Neural cell (in vitro differentiated cells): ENCODE measurements at regions not wholly inside any gene's neighbourhood (a gene's known extent, or its start where the extent isn't known, plus 50 kb on each side); places are given as distances from the start of the nearest gene placed in this dataset.

Source experiments
- H2AFZ ChIP-seq: fragments of 200-600, 300-800 bp; sonication (generic), shearing (Covaris generic); 2 replicates; pipeline ENCODE4 v1.6.0; 2014; ENCODE audit warnings: low read depth, mild to moderate bottlenecking, antibody characterized with exemption, low read length, moderate library complexity
- H3F3A ChIP-seq: fragments of 200-600 bp; shearing (Covaris generic); 2 replicates; pipeline ENCODE4 v1.6.1; 2016; ENCODE audit warnings: mild to moderate bottlenecking, moderate library complexity, mixed read lengths, antibody characterized with exemption, low read length; ENCODE audit not compliant: insufficient read depth, poor library complexity, severe bottlenecking
- H3K27ac ChIP-seq: fragments of 200-600, 300-800 bp; sonication (generic), shearing (Covaris generic); 2 replicates; pipeline ENCODE4 v1.5.1; 2014; ENCODE audit warnings: mild to moderate bottlenecking, low read length, moderate library complexity
- H3K27me3 ChIP-seq: fragments of 300-800, 200-600 bp; sonication (generic), shearing (Covaris generic); 2 replicates; pipeline ENCODE4 v1.6.0; 2014; ENCODE audit warnings: mild to moderate bottlenecking, low read depth, low read length, moderate library complexity; ENCODE audit not compliant: insufficient read depth
- H3K36me3 ChIP-seq: fragments of 300-800, 200-600 bp; sonication (generic), shearing (Covaris generic); 2 replicates; pipeline ENCODE4 v1.5.1; 2014; ENCODE audit warnings: mild to moderate bottlenecking, antibody characterized with exemption, low read length, moderate library complexity; ENCODE audit not compliant: insufficient read depth
- H3K4me2 ChIP-seq: fragments of 300-800, 200-600 bp; sonication (generic), shearing (Covaris generic); 2 replicates; pipeline ENCODE4 v1.6.0; 2014; ENCODE audit warnings: mild to moderate bottlenecking, low read length
- H3K4me3 ChIP-seq: fragments of 300-800, 200-600 bp; sonication (generic), shearing (Covaris generic); 2 replicates; pipeline ENCODE4 v1.5.1; 2014; ENCODE audit warnings: mild to moderate bottlenecking, low read length, moderate library complexity
- H3K79me2 ChIP-seq: fragments of 200-600 bp; shearing (Covaris generic); replicated peaks from 2 replicates; pipeline ENCODE4 v1.6.0; 2014; ENCODE audit warnings: mild to moderate bottlenecking, low read length, moderate library complexity; ENCODE audit not compliant: insufficient read depth
- H3K9ac ChIP-seq: fragments of 300-800, 200-600 bp; sonication (generic), shearing (Covaris generic); 2 replicates; pipeline ENCODE4 v1.6.1; 2016; ENCODE audit warnings: mild to moderate bottlenecking, low read length, mixed read lengths
- H3K9me2 ChIP-seq: fragments of 200-600 bp; shearing (Covaris generic); 2 replicates; pipeline ENCODE4 v1.6.1; 2016; ENCODE audit warnings: mild to moderate bottlenecking, low read length, mixed read lengths; ENCODE audit not compliant: insufficient read depth
- H3K9me3 ChIP-seq: fragments of 200-600, 300-800 bp; sonication (generic), shearing (Covaris generic); 2 replicates; pipeline ENCODE4 v1.6.1; 2016; ENCODE audit warnings: mild to moderate bottlenecking, mixed run types, low read length, moderate library complexity, mixed read lengths
- H4K20me1 ChIP-seq: fragments of 200-600 bp; shearing (Covaris generic); 2 replicates; pipeline ENCODE4 v1.6.1; 2016; ENCODE audit warnings: mild to moderate bottlenecking, mixed run types; ENCODE audit not compliant: insufficient read depth
- EP300 ChIP-seq: fragments of 450-650 bp; conservative IDR thresholded peaks from 2 replicates; pipeline ENCODE4 v1.6.1; 2014; ENCODE audit warnings: antibody characterized with exemption, mild to moderate bottlenecking, moderate library complexity; ENCODE audit not compliant: poor library complexity, severe bottlenecking
- EZH2 ChIP-seq: fragments of 200-600, 300-800 bp; shearing (Covaris generic), sonication (generic); IDR thresholded peaks from 2 replicates; pipeline ENCODE4 v1.6.1; 2014; ENCODE audit warnings: antibody characterized with exemption, low read length, borderline replicate concordance, mild to moderate bottlenecking; ENCODE audit not compliant: insufficient read depth, poor library complexity, severe bottlenecking
- MXI1 ChIP-seq: fragments of 450-650 bp; conservative IDR thresholded peaks from 2 replicates; pipeline ENCODE4 v1.6.1; 2014; ENCODE audit warnings: antibody characterized with exemption, mild to moderate bottlenecking; ENCODE audit not compliant: poor library complexity, severe bottlenecking
- POLR2AphosphoS5 ChIP-seq: IDR thresholded peaks from 2 replicates; pipeline ENCODE4 v1.6.1; 2012
- RAD21 ChIP-seq: fragments of 450-650 bp; conservative IDR thresholded peaks from 2 replicates; pipeline ENCODE4 v1.6.1; 2014; ENCODE audit warnings: antibody characterized with exemption, mild to moderate bottlenecking, moderate library complexity
- SMC3 ChIP-seq: fragments of 450-650 bp; conservative IDR thresholded peaks from 2 replicates; pipeline ENCODE4 v1.6.1; 2014; ENCODE audit warnings: antibody characterized with exemption, mild to moderate bottlenecking, moderate library complexity; ENCODE audit not compliant: poor library complexity
- TAF1 ChIP-seq: IDR thresholded peaks from 2 replicates; pipeline ENCODE4 v1.6.1; 2012; ENCODE audit warnings: low read depth
- TF ChIP-seq, protein P1 (sequence below): IDR thresholded peaks from 2 replicates; pipeline ENCODE4 v1.6.1; 2012; ENCODE audit warnings: borderline replicate concordance
- TF ChIP-seq, protein P2 (sequence below): fragments of 450-650 bp; IDR thresholded peaks from 2 replicates; pipeline ENCODE4 v1.5.1; 2014; ENCODE audit warnings: antibody characterized with exemption, mild to moderate bottlenecking, moderate library complexity; ENCODE audit not compliant: poor library complexity, severe bottlenecking

DNA sequence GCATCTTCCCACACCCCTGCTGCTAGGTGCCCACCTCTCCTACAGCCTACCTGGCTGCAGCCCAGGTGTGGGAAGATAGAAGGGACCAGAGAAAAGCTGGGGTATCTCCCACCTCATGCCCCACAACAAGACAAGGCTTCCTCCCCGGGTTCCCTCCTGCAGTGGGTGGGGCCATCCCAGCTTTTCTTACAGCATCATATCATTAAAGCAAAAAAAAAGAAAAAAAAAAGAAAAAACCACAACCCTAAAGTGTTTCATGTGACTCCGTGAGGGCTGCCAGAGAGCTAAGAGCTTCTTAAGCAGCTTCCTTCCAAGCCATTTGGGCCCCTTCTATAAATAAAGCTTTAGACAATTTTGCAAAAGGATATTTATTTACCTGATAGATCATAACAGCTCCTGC, 455.4 kb upstream of the TSHZ3 start:
- Histone ChIP-seq H3K4me2 (no peak overlapping the region), H2AFZ (no peak overlapping the region), H3K4me3 (no peak overlapping the region), H3K9ac (no peak overlapping the region), H3K9me2 (no peaks in the 10 kb centered on the region), H3K9me3 (no peaks in the 10 kb centered on the region), H3K27ac (no peak overlapping the region), H3K36me3 (no peaks in the 10 kb centered on the region), H4K20me1 (no peaks in the 10 kb centered on the region), H3K27me3 (no peaks in the 10 kb centered on the region), H3K79me2 (no peaks in the 10 kb centered on the region), H3F3A (no peaks in the 10 kb centered on the region)
- TF ChIP-seq SMC3 (no peak), MXI1 (no peak), EP300 (no peak), RAD21 (no peak), TAF1 (no peak), POLR2AphosphoS5 (no peak), EZH2 (no peak)
- TF ChIP-seq, protein P1, sequence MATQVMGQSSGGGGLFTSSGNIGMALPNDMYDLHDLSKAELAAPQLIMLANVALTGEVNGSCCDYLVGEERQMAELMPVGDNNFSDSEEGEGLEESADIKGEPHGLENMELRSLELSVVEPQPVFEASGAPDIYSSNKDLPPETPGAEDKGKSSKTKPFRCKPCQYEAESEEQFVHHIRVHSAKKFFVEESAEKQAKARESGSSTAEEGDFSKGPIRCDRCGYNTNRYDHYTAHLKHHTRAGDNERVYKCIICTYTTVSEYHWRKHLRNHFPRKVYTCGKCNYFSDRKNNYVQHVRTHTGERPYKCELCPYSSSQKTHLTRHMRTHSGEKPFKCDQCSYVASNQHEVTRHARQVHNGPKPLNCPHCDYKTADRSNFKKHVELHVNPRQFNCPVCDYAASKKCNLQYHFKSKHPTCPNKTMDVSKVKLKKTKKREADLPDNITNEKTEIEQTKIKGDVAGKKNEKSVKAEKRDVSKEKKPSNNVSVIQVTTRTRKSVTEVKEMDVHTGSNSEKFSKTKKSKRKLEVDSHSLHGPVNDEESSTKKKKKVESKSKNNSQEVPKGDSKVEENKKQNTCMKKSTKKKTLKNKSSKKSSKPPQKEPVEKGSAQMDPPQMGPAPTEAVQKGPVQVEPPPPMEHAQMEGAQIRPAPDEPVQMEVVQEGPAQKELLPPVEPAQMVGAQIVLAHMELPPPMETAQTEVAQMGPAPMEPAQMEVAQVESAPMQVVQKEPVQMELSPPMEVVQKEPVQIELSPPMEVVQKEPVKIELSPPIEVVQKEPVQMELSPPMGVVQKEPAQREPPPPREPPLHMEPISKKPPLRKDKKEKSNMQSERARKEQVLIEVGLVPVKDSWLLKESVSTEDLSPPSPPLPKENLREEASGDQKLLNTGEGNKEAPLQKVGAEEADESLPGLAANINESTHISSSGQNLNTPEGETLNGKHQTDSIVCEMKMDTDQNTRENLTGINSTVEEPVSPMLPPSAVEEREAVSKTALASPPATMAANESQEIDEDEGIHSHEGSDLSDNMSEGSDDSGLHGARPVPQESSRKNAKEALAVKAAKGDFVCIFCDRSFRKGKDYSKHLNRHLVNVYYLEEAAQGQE, result no peak
- TF ChIP-seq, protein P2, sequence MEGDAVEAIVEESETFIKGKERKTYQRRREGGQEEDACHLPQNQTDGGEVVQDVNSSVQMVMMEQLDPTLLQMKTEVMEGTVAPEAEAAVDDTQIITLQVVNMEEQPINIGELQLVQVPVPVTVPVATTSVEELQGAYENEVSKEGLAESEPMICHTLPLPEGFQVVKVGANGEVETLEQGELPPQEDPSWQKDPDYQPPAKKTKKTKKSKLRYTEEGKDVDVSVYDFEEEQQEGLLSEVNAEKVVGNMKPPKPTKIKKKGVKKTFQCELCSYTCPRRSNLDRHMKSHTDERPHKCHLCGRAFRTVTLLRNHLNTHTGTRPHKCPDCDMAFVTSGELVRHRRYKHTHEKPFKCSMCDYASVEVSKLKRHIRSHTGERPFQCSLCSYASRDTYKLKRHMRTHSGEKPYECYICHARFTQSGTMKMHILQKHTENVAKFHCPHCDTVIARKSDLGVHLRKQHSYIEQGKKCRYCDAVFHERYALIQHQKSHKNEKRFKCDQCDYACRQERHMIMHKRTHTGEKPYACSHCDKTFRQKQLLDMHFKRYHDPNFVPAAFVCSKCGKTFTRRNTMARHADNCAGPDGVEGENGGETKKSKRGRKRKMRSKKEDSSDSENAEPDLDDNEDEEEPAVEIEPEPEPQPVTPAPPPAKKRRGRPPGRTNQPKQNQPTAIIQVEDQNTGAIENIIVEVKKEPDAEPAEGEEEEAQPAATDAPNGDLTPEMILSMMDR, result no peak

DNA sequence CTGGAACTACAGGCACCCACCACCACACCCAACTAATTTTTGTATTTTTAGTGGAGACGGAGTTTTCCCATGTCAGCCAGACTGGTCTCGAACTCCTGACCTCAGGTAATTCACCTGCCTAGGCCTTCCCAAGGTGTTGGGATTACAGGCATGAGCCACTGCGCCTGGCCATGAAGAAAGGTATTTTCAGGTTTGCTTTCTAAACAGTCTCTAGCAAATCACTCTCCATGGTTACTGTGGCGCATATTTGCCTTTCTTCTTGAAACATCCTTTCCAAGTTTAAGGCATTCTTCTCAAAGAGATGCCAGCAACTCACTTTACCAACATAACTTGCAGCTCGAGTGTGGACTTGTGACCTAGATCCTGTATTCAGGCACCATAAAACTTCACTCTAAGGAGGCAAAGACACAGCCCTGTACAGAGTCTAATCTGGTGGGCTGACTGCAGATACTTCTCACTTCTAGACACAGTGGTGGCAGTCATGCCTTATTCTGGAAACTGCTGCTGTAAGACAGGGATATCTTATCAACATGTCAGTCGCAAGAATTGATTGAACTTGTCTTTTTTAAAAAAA, 461.4 kb upstream of the TSHZ3 start:
- no peaks in the 10 kb centered on the region for H3F3A ChIP-seq
- H3K9me2 ChIP-seq, result no peaks in the 10 kb centered on the region
- H3K27me3 ChIP-seq, result no peaks in the 10 kb centered on the region
- H3K4me3 ChIP-seq, result no peak overlapping the region
- no peak overlapping the region for H3K4me2 ChIP-seq
- no peaks in the 10 kb centered on the region for H4K20me1 ChIP-seq
- no peak overlapping the region for H3K9ac ChIP-seq
- no peak for TF ChIP-seq RAD21
- no peak for TF ChIP-seq POLR2AphosphoS5
- no peak for TF ChIP-seq SMC3
- no peak for TF ChIP-seq EP300
- no peak for TF ChIP-seq TAF1
- TF ChIP-seq, protein P1, result no peak
- no peak for TF ChIP-seq EZH2
- TF ChIP-seq MXI1, result no peak
- TF ChIP-seq, protein P2, result no peak
- no peaks in the 10 kb centered on the region for H3K9me3 ChIP-seq
- no peaks in the 10 kb centered on the region for H3K79me2 ChIP-seq
- H2AFZ ChIP-seq, result no peak overlapping the region
- H3K36me3 ChIP-seq, result no peaks in the 10 kb centered on the region
- H3K27ac ChIP-seq, result no peak overlapping the region
